Epidermal melanocyte (primary cell): ENCODE measurements at regions not wholly inside any gene's neighbourhood (a gene's known extent, or its start where the extent isn't known, plus 50 kb on each side); places are given as distances from the start of the nearest gene placed in this dataset.
"Not testable (repeated sequence)": the region's sequence is repeated elsewhere in the genome, so short reads cannot be mapped to it uniquely, and the experiment has no call there.

Experiments
- DNase-seq: peaks from one replicate; pipeline ENCODE4 v3.0.0; 2011; ENCODE audit warnings: low spot score; ENCODE audit not compliant: insufficient read length

DNA sequence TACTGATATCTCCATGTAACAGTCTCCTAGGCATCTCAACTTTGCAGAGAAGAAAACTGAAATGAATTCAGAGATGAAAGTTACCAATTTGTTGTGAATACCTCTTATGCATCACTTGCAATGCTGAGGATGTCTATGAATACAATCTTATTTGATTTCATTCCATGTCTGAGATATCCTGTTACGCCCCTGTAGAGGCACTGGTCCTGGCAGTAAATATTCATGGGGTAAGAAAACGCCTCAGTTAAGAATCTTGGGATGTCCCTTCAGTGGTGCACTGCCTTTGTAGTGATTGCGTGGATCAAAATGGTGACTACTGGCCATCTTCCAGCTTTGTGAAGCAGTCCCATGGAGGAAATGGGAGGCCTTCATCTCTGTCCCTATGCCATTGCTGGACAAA, 229.1 kb upstream of the C9orf72 start:
- DNase-seq = no peak

DNA sequence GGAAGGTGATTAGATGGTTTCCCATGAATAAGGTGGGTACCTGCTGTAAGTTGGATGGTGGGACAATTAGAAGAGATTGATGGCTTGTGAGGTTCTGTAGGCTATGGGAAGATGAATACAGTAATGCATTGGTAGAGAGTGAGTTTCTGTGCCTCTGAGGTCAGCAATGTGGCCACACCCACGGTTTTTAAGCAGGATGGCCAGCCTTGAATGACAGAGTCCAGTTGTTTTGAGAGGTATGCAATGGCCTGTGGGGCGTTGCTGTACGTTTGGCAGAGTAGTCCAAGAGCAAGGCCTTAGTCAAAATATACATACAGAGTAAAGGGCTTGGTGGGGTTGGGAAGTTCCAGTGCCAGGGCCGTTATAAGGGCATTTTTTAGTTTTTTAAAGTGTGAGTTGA, 235.6 kb upstream of the C9orf72 start:
- no peak for DNase-seq

DNA sequence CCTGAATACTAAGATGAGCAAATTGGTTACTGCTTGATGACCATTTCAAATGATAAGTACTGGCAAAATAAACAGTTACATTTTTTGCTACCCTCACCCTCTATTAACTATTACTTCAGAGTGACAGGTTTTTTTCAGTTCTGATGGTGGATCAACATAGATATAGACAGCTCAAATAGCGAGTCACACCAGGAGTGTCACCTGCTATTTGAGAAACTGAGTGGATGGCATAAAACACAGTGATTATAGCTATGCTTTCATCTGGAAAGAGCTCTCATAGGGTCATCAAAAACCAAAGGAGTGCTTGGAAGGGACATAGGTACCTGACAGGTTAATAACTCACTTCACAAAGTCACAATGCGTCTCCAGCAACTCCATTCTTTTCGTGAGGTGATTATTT, 244.5 kb upstream of the C9orf72 start:
- no peak for DNase-seq

DNA sequence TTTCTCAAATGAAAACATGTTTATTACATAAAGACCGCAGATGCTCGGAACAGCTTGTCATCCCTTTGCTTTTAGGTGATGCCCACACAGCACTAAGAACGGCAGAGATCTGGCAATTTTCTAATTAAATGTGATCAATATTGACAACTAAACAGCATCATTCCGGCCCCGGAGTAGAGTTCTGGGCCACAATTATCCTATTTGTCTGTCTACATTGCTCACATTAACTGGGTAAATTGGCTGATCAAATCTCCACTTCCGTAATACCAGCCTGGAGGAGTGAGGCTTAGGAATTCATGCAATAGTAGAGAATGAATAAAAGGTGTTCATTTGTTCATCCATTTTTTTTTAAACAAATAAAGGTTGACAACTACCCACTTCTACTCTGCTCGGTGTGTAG, 245.1 kb upstream of the C9orf72 start:
- no peak for DNase-seq

DNA sequence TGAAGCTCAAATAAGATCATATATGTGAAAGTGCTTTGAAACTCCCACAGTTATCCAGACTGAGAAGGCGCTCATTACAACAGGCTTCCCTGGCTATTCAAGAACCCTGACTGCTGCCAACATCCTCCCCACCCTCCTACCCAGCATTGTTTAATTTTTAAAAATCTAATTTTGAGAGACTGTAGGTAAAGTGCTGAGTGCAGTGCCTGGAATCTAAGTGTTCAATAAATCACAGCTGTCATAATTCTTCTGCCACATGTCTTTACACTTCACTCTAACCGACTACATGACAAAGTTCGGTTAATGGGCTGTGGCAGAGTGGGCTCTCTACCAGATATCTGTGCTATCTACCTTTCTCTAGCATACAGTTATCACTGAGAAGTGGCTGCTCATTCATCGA, 255.6 kb upstream of the C9orf72 start:
- DNase-seq = no peak

DNA sequence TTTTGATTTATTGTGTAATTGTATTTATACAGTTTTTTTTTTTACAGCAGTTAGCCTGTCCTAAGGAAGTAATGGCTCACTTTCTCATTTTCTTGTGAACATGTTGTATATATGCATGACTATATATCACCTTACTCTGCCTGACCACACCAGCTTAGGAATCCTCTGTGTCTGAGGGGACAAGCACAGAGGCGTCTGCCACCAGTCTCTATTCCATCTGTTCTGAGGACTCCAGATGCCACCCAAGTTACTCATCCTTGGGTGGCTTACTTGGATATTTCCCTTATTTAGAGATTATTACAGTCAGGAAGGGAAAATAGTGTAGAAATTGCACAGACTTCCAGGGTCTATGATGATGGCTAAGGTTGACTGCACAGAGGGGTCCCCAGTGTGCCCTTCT, 256.3 kb upstream of the C9orf72 start:
- DNase-seq = no peak

DNA sequence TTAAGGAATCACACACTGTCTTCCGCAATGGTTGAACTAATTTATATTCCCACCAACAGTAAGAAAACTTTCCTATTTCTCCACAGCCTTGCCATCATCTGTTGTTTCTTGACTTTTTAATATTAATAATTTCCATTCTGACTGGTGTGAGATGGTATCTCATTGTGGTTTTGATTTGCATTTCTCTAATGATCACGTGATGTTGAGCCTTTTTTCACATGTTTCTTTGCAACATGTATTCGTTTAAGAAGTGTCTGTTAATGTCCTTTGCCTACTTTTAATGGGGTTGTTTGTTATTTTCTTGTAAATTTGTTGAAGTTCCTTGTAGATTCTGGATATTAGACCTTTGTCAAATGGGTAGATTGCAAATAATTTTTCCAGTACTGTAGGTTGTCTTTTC, 258.8 kb upstream of the C9orf72 start:
- not testable (repeated sequence) for DNase-seq

DNA sequence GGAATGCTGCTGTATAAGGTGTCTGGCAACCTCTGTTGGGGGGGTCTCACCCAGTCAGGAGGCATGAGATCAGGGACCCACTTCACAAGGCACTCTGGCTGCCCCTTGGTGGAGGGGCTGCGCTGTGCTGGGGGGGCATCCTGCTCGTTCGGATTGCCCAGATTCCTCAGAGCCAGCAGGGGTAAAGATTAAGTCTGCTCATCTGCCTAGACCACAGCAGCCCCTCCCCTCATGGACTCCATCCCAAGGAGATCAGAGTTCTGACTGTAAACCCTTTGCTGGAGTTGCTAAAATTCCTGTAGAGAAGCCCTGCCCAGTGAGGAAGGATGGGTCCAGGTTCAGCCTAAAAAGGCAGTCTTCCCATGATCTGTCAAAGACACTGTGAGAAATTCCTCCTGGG, 262.0 kb upstream of the C9orf72 start:
- no peak for DNase-seq

DNA sequence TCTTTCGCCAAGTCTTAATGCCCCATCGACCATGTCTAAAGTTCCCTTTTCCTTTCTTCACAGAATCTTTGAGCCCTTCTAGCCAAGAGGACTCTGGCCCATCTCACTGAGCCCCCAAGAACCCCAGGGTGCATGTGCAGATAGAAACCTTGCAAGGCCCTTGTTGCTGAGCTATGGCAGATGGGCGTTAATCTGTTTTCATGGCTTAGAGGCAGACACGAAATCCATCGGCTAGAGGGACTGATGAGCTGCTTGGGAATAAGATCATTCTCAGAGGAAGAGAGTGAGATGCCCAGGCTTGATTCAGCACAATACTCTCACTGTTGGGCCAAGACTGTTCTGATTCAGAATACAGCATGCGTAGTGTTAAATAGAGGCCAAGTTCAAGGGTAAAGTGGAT, 262.5 kb upstream of the C9orf72 start:
- no peak for DNase-seq

DNA sequence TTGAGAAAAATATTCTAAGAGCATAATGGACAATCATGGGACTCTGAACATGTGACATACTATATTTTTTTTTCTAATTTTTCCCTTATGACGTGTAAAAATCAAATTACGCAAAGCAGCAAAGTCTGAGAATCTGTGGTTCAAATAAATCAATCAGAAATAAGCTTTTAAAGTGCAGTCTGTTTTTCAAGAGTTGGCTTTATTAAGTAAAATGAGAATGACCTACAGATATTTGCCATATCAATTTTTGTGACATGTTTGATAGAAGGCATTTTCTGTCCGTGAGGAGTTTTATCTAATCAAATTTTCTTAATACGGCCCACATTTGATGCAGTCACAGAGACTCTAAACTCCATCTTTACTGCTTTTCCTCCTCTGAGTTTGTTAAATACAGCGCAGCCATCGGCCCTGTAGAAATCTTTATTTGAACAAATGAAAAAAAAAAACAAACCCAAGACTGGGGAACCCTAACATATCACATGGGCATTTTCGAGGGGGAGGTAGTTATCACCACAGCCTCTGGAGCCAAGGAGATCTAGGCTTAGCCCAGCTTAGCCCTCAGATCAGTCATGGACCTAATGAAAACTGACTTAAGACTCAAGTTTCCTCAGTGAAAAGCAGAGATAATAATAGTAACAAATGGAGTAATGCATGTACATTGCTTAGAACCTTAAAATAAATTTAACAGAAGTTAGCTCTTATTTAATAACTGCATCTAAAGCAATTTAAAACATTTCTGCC, 263.6 kb upstream of the C9orf72 start:
- no peak for DNase-seq

DNA sequence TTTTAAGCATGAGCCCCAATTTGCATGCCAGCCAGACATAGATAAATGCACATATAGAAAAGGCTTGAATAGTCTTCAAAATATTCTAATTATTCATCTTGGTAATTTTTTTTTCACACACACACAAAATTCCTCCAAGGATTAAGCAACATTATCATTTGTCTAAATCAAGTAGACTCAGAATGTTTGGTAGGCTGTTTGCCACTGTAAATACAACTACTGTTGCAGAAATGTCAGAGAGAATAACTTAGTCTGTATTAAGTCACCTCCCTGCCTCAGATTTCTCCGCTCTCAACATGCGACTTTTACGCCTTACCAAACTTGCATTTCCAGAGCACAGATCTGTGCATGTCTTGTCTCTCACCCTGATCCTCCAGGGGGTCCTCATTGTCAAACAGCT, 265.6 kb upstream of the C9orf72 start:
- no peak for DNase-seq

DNA sequence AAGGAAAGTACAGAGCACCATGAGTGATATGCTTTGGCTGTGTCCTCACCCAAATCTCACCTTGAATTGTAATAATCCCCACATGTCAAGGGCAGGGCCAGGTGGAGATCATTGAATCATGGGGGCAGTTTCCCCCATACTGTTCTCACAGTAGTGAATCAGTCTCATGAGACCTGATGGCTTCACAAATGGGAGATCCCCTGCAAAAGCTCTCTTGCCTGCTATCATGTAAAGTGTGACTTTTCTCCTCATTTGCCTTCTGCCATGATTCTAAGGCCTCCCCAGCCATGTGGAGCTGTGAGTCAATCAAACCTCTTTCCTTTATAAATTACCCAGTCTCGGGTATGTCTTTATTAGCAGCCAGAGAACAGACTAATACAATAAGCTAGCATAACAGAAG, 266.5 kb upstream of the C9orf72 start:
- DNase-seq = not testable (repeated sequence)

DNA sequence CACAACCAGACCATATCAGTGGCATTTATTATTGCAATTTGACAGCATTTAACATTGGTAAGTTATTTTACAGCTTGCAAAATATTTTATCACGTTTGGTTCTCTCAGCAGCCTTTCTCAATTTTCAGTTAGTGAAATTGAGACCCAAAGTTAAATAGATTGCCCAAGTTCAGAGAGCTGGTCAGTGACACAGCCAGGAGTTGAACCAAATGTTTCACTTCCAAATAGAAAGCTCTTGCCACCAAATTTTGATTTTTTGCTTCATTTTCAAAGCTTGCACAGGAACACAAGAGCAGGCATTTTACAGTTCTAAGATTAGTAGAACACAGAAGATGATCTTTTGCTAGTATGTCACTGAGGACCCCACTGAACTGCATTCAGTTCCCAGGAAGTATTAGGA, 271.5 kb upstream of the C9orf72 start:
- no peak for DNase-seq

DNA sequence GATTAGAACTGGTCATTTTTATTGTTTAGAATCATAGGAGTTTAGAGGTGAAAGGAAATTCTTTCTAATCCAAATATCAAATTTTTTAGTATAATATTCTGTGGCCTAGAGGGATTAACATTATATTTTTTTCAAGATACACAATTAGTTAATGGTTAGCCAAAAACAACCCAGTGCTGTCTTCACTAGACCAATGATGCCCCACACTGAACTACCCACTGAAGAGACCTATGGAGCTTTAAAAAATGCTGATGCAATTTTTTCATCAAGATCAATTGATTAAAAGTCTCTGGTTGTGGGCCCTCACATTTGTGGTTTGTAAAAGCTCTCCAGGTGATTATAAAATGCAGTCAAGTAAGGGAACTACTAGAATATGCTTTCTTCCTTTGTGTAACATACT, 274.1 kb upstream of the C9orf72 start:
- DNase-seq = no peak

DNA sequence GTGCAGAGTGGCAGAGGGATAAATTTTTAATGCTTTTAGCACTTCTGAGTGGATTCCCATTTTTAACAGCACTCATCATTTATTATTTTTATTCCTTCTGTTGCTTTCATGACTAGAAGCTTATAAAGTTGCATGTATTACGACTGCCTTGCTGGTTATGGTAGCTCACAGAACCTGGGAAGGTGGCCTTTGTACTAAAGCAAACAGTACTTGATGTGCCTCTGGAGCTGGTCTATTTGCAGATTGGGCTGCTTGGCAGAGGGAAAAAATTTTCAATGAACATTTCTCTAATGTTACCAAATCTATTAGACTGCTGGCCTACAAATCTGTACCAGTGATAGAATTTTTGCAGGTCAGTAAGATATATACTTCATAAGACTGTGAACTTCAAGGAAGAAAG, 274.5 kb upstream of the C9orf72 start:
- no peak for DNase-seq

DNA sequence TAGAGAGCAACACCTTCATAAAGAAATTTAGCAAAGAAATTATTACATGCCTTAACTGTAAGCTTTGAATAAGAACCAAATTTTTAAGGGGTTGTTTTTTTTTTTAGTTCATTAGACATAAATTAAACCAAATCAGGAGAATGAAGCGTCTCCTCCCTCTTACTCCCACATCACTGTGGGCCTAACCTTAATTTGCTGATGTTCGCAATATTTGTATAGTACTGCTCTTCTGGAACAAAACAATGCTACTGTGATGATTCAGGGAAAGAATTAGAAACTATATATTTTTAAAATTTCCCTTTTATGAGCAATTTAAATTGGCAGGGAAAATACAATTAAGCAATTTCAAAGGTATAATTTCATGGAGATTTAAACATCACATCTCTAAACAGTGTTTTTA, 275.0 kb upstream of the C9orf72 start:
- no peak for DNase-seq

DNA sequence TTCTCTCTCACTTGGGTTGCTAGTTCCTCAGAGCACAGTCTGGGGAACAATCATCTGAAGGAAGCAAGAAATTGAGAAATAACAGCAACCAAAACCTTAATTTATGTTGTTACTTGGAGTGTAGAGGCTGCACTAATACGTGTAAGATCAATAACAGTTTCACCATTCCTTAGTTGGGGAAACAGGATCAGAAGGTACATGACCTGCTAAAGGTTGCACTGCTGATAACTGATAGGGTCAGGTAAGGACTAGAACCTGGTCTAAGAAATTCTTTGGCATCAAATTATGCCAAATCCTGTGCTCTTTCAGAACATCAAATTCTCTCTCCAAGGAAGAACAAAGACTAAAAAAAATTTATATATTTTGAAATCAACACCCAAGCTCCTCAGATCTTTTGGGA, 278.6 kb upstream of the C9orf72 start:
- no peak for DNase-seq

DNA sequence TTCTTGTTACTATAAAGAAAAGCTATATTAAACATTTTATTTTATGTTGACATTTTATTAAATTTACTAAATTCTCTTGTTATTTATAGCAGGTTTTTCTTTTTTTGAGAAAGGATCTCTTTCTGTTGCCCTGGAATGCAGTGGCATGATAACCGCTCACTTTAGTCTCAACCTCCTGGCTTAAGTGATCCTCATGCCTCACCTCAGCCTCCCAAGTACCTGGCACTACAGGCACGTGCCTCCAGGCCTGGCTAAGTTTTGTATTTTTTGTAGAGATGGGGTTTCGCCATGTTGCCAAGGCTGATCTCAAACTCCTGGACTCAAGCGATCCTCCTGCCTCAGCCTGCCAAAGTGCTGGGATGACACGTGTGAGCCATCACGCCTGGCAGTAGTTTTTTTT, 280.2 kb upstream of the C9orf72 start:
- DNase-seq = no peak

DNA sequence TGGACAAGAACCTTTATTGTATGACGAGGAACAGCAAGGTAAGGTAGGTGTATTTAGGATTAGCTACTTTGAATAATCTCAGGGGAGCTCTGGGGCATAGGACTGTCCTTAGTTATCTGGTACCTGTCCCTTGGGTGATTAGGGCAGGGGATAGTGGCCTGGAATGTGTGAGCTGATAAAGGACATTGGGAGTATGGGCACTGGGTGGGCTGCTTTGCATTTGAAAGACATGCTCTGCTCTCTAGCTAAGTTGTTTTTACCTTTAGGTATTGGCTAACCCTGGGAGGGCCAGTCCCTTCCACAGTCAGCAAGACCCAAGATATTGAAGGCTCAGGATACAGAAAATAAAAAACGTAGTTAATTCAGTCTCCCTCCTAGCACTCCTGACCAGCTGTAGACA, 282.8 kb upstream of the C9orf72 start:
- DNase-seq = no peak

DNA sequence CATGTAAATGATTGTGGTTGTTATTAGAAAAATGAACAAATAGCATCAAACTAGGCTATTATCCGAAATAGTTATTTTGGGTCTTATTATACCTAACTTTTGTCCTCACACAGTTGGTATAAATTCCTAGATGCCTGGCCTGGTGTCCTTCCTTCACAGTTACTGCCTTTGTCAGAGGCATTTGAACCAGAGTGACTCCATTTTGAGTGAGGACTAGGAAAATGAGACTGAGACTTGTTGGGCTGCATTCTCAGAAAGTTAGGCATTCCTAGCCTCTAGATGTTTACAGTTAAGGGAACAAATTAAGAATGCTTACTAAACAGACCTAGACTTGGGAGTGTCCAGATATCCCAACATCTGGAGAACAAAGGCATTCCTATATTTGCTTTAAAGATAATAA, 283.5 kb upstream of the C9orf72 start:
- DNase-seq = no peak

DNA sequence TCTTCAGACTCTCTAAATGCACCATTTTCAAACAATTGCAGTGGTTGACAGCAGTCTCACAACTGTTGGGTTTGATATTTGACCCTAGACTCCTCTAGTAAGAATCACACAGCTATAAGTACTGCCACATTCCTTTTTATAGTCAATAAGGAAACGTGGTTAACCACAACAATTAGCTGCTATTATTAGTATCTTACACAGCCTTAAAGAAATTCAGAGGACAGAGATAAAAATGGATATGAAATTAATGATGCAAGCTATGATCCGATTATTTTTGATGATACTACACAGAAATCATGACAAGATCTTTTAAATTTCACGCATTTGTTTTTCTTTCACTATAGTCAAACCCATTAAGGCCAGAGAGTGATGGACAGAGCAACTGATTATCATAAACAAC, 288.6 kb upstream of the C9orf72 start:
- no peak for DNase-seq

DNA sequence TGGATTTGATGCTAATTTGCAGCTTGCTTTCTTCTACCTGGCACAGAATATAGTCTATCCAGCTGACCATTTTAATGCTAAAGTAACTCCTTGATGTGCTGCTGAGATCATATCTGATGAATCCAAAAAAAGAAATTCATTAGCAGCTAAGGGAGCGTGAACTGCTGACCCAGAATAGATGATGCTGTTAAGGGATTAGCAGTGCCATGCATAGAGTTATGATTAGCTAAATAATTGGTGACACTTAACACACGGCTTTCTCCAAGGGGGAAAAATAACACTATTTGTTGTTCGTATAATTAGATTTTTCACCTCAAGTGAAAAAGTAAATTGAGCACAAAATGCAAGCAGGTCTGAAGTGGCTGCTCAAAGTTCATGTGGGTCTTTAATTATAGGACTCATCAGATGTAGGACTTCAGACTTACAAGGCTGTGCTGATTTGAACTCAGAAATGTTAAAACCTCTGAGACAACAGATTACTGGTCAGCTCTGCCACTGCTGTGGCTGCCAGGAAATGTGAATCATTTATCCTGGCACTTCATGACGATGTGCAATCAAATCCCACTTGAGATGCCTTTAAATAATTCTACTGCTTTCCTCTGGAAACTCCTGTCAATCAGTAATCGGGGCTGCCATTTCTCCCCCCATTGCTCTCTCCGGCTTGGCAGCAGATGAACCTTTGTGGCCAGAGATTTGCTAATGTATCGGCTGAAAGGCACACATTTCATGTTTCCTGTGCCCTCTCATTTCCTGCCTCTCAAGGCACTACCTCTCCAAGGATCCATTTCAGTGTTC, 291.6 kb upstream of the C9orf72 start:
- DNase-seq = no peak

DNA sequence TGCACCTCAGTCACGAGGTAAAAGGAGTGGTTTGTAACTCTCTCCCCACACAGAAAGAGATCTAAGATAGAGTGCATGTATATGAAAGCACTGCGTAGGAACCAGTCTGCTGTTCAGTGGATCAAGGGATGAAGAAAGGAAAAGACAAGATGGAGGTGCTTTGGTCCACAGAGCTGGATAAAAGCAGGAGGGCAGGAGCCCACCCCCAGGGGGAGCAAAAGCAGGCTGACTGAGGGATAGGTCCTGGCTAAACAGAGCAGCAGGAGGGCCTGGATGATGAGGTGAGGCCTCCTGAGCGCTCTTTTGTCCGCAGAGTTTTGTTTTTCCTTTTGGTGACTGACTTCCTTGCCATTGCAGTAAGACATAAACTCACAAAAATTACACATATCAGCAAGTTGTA, 293.5 kb upstream of the C9orf72 start:
- no peak for DNase-seq
